ENCODE measurements at regions not wholly inside any gene's neighbourhood (a gene's known extent, or its start where the extent isn't known, plus 50 kb on each side); places are given as distances from the start of the nearest gene placed in this dataset.

DNA sequence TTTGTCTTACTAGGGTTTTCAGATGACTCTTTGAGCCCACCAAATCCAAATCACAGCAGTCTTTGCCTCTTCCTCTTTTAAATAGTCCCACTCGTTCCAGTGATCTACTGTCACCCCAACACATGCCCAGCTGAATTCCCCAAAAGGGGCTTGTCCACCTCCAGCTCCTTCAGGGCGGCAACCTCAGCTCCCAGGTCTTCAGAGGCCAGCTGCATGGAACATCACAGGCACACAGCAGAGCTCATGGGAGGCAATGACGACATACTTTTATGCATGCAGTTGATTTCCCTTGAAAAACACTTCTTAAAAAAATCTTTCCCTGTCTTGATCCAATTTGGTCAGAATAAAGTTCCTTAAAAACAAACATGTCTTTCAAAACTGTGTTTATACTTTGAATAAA, 244.3 kb upstream of the NR2F2 start:
- TF ChIP-seq CTCF (IDR thresholded peaks at IDR 0.05; ENCODE audit: low read length) (no peak), EZH2phosphoT487 (IDR thresholded peaks at IDR 0.05; ENCODE audit: low read length) (no peak)

Measured in MM.1S (cell line).